Fibroblast of peridontal ligament (primary cell): ENCODE measurements at regions not wholly inside any gene's neighbourhood (a gene's known extent, or its start where the extent isn't known, plus 50 kb on each side); places are given as distances from the start of the nearest gene placed in this dataset.
A peak's percentile ranks its signal among the peaks of the same experiment; 100 is the strongest.
"Not testable (repeated sequence)": the region's sequence is repeated elsewhere in the genome, so short reads cannot be mapped to it uniquely, and the experiment has no call there.

ENCODE experiments used
- DNase-seq: peaks from one replicate; pipeline ENCODE4 v3.0.0-alpha.2; 2010; ENCODE audit errors: extremely low read depth

DNA sequence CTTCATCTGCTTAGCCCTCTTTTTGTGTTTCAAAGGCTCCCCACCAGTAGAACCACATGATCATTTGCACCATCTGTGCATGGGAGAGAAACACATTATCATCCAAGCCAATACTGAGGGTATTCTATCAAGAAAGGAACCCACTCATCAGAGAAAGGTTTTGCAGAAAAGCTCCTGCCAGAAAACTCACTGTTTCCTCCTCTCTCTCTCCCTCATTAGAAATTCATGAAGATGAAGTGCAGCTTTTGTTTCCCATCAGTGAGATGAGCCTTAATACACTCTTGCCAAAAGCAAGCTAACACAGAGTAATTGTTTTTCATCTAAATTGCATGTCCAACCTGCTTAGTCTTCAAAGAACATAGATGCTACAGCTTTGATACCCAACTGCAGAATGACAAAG, 142.4 kb upstream of the GRAMD2B start:
- no peak for DNase-seq

- DNase-seq: no peak
Measured at GRCh38 chr5:126284977-126285696, 138.1 kb upstream of the GRAMD2B start.

DNA sequence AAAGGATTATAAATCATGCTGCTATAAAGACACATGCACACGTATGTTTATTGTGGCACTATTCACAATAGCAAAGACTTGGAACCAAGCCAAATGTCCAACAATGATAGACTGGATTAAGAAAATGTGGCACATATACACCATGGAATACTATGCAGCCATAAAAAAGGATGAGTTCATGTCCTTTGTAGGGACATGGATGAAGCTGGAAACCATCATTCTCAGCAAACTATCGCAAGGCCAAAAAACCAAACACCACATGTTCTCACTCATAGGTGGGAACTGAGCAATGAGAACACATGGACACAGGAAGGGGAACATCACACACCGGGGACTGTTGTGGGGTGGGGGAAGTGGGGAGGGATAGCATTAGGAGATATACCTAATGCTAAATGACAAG, 127.1 kb upstream of the GRAMD2B start:
- not testable (repeated sequence) for DNase-seq

DNA sequence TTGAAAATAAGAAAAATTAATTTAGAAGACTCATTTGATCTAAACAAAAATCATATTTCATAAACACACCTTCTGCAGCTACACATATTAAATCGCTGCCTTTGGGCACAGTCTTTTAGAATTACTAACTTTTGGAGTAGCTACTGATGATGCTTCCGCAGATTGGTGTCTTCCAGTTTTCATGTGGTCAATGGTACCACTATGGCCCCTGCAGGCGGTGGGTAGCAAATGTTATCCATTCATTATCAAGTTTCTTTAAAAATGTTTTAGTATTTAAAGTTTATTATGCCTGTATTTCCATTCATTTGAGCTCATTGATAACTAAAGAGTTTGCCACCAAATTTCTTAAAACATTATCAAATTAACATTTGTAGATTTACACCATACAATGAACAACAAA, 122.9 kb upstream of the GRAMD2B start:
- peak; percentile 4 for DNase-seq

DNA sequence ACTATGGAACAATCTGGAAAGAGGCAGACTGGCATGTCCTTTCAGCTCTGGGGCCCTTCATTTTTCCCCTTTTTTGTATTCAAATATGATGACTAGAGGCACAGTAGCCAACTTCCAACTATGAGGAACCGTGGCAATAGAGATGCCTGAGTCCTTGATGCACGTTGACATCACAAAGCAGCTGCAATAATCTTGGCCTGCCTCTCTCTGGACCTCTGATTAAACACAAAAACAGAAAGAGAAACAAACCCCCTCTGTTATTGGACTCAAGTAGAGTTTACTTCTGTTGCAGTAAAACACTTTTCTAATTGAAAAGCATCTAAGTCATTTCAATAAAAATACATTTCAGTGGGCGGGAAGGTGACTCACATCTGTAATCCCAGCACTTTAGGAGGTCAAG, 122.2 kb upstream of the GRAMD2B start:
- peak; percentile 10 for DNase-seq

DNA sequence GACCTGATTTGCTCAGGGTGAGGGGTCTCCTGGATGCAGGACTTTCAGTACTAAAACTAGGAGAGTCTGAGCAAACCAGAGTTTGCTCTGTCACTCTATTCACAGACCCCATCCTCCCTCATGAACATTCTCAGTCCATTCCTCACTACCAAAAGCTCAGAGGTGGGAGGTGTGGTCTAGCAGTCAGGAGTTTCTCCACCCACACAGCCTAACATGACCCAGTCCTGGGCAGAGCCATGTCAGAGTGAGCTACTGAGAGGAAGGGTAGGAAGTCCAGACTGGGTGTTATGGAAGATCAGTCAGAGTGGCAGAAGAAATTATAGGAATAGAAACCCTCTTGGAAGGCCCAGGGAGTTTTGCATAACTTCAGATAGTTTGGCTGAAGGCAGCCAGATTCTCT, 113.3 kb upstream of the GRAMD2B start:
- no peak for DNase-seq

- no peak for DNase-seq
Measured at GRCh38 chr5:126311766-126312165, 111.4 kb upstream of the GRAMD2B start.

DNA sequence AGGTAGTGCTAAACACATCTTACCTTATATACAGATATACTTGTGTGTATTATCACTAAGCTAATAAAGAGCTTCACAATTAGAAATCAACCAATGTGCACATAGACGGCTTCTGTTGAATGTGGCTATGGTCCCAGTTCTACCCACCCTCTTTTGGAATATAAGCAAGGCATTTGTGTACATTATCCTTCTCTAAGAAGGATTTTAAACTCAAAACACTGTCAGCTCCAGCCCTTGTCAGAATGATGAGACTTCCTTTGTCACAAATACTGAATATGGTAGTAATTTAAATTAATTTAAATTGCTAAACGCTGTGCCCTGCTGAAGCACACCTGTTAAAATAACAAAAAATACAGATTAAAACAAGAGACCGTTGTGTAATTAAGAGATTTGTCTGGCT, 107.9 kb upstream of the GRAMD2B start:
- DNase-seq: no peak

DNA sequence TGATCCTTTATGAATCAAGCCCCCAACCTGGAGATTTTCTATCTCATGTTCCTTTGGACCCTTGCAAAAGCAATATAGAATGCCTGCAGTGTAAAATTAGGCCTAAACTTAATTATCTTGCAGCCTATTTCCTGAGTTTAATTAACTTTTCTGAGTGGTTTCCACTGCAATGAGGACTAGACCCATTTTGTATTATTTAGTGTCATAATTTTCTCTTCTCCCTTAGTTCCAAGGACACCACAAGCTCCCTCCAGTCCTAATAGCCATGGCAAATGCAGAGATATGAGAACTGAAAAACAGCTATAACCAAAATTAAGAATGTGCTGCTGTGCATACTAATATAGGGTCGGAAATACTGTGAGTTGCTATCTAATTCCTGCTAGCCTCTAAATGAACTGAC, 90.9 kb upstream of the GRAMD2B start:
- DNase-seq: no peak

GRCh38 chr5:126334760-126335159, 88.4 kb upstream of the GRAMD2B start:
- no peak for DNase-seq

DNA sequence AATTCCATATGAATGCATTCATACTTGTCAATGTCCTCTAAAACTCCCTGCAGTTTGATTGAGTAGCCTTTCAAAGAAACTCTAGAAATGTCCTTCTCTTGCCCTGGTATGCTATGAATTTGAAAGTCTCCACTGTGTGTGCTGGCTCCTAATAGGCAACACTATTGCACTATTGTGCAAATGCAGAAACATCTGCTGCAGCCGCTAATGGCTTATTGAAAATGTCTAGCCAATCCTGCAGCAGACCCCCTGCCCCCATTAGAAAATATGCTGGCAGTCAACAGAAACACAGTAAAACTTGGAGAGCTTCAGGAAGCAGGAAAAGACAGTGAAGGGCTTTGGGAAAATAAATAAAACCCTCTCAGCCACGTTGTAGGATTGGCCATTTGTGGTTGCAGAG, 87.3 kb upstream of the GRAMD2B start:
- peak; percentile 63 for DNase-seq

DNA sequence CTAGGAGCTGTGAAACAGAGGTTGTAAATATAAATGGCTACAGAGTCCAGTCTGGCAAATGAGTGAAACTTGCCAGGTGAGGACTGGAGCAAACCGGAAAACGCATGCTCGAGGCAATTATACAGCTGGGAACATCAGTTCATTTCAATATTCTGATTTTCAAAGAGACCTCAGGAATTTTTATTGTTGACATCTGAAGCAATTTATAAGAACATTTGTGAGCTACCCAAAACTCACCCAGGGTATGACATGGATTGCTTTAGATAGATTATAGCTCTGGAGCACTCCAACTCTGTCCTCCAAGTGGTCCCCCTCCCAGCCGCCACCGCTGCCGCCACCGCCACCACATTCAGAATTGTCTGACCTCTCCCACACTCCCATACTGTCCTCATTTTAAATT, 84.6 kb upstream of the GRAMD2B start:
- DNase-seq: no peak

DNA sequence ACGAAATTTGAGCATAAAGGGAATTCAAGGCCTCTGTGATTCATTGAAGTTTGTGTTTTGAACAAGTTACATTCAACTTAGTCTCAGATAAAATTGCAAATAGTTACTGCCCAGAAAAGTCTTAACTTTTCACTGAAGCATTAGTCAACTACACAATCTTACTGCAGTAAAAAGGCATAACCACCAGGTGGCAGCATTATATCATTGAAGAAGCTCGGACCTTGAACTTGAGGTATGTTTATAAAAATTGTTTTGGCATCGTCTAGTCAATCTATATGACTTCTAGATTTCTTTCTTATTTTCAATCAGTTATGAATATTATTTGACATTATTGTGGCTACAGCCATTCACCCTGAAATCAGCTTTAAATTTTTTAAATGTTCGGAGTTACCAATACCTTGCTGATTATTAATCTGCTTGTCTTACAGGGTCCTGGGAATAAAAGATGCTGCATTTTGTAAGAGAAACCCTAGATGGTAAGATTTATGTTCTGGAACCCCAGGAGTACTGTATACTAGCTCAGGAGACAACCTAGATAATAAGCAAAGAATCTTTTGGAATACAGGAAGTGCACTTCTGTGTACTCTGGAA, 83.9 kb upstream of the GRAMD2B start:
- peak; percentile 94 for DNase-seq

DNA sequence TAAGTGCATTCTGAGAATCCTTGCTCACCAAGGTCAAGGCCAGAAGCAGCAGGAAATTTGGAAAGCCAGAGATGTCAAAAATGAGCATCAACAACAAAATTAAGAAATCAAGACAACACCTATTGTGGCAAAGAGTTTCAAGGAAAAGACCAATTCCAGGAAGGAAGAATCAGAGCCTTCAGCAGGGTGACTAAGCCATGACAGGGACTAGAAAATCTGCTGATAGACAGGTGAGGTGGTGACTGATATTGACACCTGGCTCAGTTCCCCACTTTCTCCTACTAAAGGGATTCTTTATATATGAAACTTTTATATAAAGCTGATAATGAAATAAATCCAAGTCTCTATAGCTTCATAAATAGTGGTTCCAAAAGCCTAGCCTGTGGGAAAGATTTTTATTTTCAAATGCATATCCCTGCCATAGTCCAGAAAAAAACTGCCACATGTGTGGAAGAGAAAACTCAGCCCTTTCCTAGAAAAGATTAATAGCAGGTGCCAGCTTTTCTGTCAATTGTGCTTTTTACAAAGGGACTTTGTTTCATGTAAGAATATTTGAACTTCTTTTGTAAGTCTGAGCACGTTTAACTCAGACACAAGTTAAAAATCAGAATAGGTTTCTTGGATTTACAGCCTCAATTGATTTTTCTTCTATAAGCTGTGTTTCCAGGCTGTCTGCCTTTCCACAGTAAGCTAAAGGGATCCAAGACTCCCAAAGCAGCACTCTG, 81.1 kb upstream of the GRAMD2B start:
- no peak for DNase-seq

- DNase-seq: peak; percentile 57
Measured at GRCh38 chr5:126348855-126349635, 74.2 kb upstream of the GRAMD2B start.

- DNase-seq: peak; percentile 63
Measured at GRCh38 chr5:126351153-126351552, 72.1 kb upstream of the GRAMD2B start.

GRCh38 chr5:126354012-126354857, 69.0 kb upstream of the GRAMD2B start:
- peak; percentile 99 for DNase-seq

GRCh38 chr5:126354858-126355731, 68.1 kb upstream of the GRAMD2B start:
- no peak for DNase-seq

DNA sequence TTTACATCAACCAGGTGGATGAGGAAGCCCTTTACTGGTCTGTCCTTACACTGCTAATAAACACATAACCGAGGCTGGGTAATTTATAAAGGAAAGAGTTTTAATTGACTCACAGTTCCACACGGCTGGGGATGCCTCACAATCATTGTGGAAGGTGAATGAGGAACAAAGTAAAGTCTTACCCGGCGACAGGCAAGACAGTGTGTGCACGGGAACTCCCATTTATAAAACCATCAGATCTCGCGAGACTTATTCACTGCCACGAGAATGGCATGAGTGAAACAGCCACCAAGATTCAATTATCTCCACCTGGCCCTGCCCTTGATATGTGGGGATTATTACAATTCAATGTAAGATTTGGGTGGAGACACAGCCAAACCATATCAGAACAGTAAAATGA, 67.3 kb upstream of the GRAMD2B start:
- no peak for DNase-seq

GRCh38 chr5:126357585-126358342, 65.4 kb upstream of the GRAMD2B start:
- no peak for DNase-seq
